Upper lobe of left lung (tissue), 6 donors: ENCODE measurements at regions not wholly inside any gene's neighbourhood (a gene's known extent, or its start where the extent isn't known, plus 50 kb on each side); places are given as distances from the start of the nearest gene placed in this dataset.

Experiments
- ATAC-seq, 2 donors: fragments of 200-7000 bp; cut with Tn5 transposase; one replicate each; pipeline ENCODE4 v1.9.1; 2022; ENCODE audit warnings: mild to moderate bottlenecking in 2 of 2, moderate library complexity in 2 of 2; ENCODE audit not compliant: low FRiP score in 2 of 2
- DNase-seq, 2 donors: peaks; one replicate each; pipeline ENCODE4 v3.0.0-alpha.2; 2019 to 2020
- H3K27ac ChIP-seq, 4 donors: fragments of 200-600 bp; sonication (generic); one replicate each; pipeline ENCODE4 v1.5.1; 2016 to 2019
- H3K27me3 ChIP-seq, 4 donors: fragments of 200-600 bp; sonication (generic); one replicate each; pipeline ENCODE4 v1.5.1; 2017 to 2019
- H3K36me3 ChIP-seq, 4 donors: fragments of 200-600 bp; sonication (generic); one replicate each; pipeline ENCODE4 v1.5.1; 2016 to 2019
- H3K4me1 ChIP-seq, 4 donors: fragments of 200-600 bp; sonication (generic); one replicate each; pipeline ENCODE4 v1.5.1; 2018 to 2019
- H3K4me3 ChIP-seq, 4 donors: fragments of 200-600 bp; sonication (generic); one replicate each; pipeline ENCODE4 v1.5.1; 2017 to 2019; ENCODE audit warnings: mild to moderate bottlenecking in 2 of 4, moderate library complexity in 1 of 4
- H3K9me3 ChIP-seq, 4 donors: fragments of 200-600 bp; sonication (generic); one replicate each; pipeline ENCODE4 v1.5.1; 2018 to 2019
- EP300 ChIP-seq, 4 donors: sonication (generic); formaldehyde crosslinking; IDR thresholded peaks; one replicate each; pipeline ENCODE4 v1.5.1; 2017; ENCODE audit warnings: antibody characterized with exemption in 4 of 4, control low read depth in 2 of 4
- POLR2A ChIP-seq, 4 donors: fragments of 450-650 bp; IDR thresholded peaks; one replicate each; pipeline ENCODE4 v1.5.1; 2016 to 2017; ENCODE audit warnings: antibody characterized with exemption in 4 of 4, mild to moderate bottlenecking in 2 of 4
- POLR2AphosphoS5 ChIP-seq, 2 donors: sonication (generic); formaldehyde crosslinking; IDR thresholded peaks; one replicate each; pipeline ENCODE4 v1.5.1; 2017; ENCODE audit warnings: antibody characterized with exemption in 2 of 2
- WGBS, 2 donors: methylation state at CpG; one replicate each; pipeline ENCODE4 v1.1.5; 2017 to 2018; 5-methylcytosine and 5-hydroxymethylcytosine counted together
- TF ChIP-seq, protein P1 (sequence below), 6 experiments: fragments of 450-650 bp in 4 of 6; fragments of 200-600 bp in 2 of 6; sonication (generic) in 2 of 6; IDR thresholded peaks; one replicate each; pipeline ENCODE4 v1.5.1; 2016 to 2019; ENCODE audit warnings: antibody characterized with exemption in 6 of 6
- donor health status: DM: no; HTN: no; CAD: no; lungs with moderate emphysema.
- donor health status: DM: no; HTN: yes; CAD: no; lungs with severe emphysema.

- 55 to 73% methylated on average over 2 to 3 of the region's 3 CpGs for WGBS, 2 donors
- Histone ChIP-seq H3K4me3 (no peak overlapping the region), H3K27ac (no peak overlapping the region), H3K4me1 (no peaks in the 10 kb centered on the region), H3K36me3 (no peaks in the 10 kb centered on the region), H3K9me3 (no peaks in the 10 kb centered on the region), H3K27me3 (no peaks in the 10 kb centered on the region)
- TF ChIP-seq POLR2A (IDR thresholded peaks at IDR 0.05) (no peak), POLR2AphosphoS5 (IDR thresholded peaks at IDR 0.05) (no peak), EP300 (IDR thresholded peaks at IDR 0.05) (no peak)
- TF ChIP-seq, protein P1, sequence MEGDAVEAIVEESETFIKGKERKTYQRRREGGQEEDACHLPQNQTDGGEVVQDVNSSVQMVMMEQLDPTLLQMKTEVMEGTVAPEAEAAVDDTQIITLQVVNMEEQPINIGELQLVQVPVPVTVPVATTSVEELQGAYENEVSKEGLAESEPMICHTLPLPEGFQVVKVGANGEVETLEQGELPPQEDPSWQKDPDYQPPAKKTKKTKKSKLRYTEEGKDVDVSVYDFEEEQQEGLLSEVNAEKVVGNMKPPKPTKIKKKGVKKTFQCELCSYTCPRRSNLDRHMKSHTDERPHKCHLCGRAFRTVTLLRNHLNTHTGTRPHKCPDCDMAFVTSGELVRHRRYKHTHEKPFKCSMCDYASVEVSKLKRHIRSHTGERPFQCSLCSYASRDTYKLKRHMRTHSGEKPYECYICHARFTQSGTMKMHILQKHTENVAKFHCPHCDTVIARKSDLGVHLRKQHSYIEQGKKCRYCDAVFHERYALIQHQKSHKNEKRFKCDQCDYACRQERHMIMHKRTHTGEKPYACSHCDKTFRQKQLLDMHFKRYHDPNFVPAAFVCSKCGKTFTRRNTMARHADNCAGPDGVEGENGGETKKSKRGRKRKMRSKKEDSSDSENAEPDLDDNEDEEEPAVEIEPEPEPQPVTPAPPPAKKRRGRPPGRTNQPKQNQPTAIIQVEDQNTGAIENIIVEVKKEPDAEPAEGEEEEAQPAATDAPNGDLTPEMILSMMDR (IDR thresholded peaks at IDR 0.05) = no peak
- ATAC-seq = no peak
- no peak for DNase-seq
These were observed 475.4 kb upstream of the RPS6KA3 start for GRCh38 chrX:20742106-20742505.

DNA sequence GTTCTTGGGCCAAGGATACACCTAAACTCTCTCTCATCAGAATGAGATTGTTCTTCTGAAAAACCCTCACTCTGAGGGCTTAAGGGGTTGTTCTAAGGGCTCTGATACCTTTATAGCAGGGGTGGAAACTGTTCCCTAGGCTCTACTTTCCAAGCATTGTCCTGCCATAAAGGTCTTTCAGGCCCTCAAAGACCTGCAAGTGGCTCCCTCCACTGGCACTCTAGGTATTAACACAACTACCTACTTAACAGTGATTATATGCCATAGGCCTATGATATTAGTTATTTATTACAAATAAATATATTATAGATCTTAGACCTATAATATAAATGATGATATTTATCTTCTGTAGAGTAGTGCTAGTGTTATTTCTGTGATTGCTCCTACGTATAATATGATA is 473.7 kb upstream of the RPS6KA3 start:
- Histone ChIP-seq H3K4me1 (no peaks in the 10 kb centered on the region), H3K9me3 (no peaks in the 10 kb centered on the region), H3K27me3 (no peaks in the 10 kb centered on the region), H3K27ac (no peak overlapping the region), H3K4me3 (no peak overlapping the region), H3K36me3 (no peaks in the 10 kb centered on the region)
- no peak for DNase-seq
- WGBS, 2 donors = 78 to 90% methylated on average over 1 of the region's 1 CpG
- TF ChIP-seq, protein P1 (IDR thresholded peaks at IDR 0.05) = no peak
- TF ChIP-seq POLR2AphosphoS5 (IDR thresholded peaks at IDR 0.05) (no peak), POLR2A (IDR thresholded peaks at IDR 0.05) (no peak), EP300 (IDR thresholded peaks at IDR 0.05) (no peak)
- no peak for ATAC-seq

GRCh38 chrX:20739038-20739745 is 472.5 kb upstream of the RPS6KA3 start:
- H3K27ac ChIP-seq = no peak overlapping the region
- no peak for TF ChIP-seq POLR2AphosphoS5 (IDR thresholded peaks at IDR 0.05)
- TF ChIP-seq EP300 (IDR thresholded peaks at IDR 0.05) = no peak
- TF ChIP-seq, protein P1 (IDR thresholded peaks at IDR 0.05) = no peak
- no peak for TF ChIP-seq POLR2A (IDR thresholded peaks at IDR 0.05)
- H3K4me3 ChIP-seq = no peak overlapping the region
- no peaks in the 10 kb centered on the region for H3K9me3 ChIP-seq
- no peaks in the 10 kb centered on the region for H3K27me3 ChIP-seq
- ATAC-seq = no peak
- no peaks in the 10 kb centered on the region for H3K36me3 ChIP-seq
- no peaks in the 10 kb centered on the region for H3K4me1 ChIP-seq
- 72% methylated on average over 3 of the region's 3 CpGs for WGBS, 2 donors
- DNase-seq = no peak

GRCh38 chrX:20729416-20729815 is 462.7 kb upstream of the RPS6KA3 start:
- Histone ChIP-seq H3K4me1 (no peaks in the 10 kb centered on the region), H3K4me3 (no peak overlapping the region), H3K9me3 (no peaks in the 10 kb centered on the region), H3K36me3 (no peaks in the 10 kb centered on the region), H3K27ac (no peak overlapping the region), H3K27me3 (no peaks in the 10 kb centered on the region)
- no peak for ATAC-seq
- 54 to 73% methylated on average over 1 of the region's 1 CpG for WGBS, 2 donors
- no peak for TF ChIP-seq POLR2A (IDR thresholded peaks at IDR 0.05)
- TF ChIP-seq, protein P1 (IDR thresholded peaks at IDR 0.05) = no peak
- TF ChIP-seq POLR2AphosphoS5 (IDR thresholded peaks at IDR 0.05) = no peak
- TF ChIP-seq EP300 (IDR thresholded peaks at IDR 0.05) = no peak
- no peak for DNase-seq

GRCh38 chrX:20727447-20727846 is 460.7 kb upstream of the RPS6KA3 start:
- ATAC-seq (no peak), DNase-seq (no peak)
- Histone ChIP-seq H3K27me3 (no peaks in the 10 kb centered on the region), H3K36me3 (no peaks in the 10 kb centered on the region), H3K4me1 (no peaks in the 10 kb centered on the region), H3K27ac (no peak overlapping the region), H3K4me3 (no peak overlapping the region), H3K9me3 (no peaks in the 10 kb centered on the region)
- TF ChIP-seq POLR2A (IDR thresholded peaks at IDR 0.05) (no peak), EP300 (IDR thresholded peaks at IDR 0.05) (no peak), POLR2AphosphoS5 (IDR thresholded peaks at IDR 0.05) (no peak)
- TF ChIP-seq, protein P1 (IDR thresholded peaks at IDR 0.05) = no peak
- WGBS, 2 donors = 43 to 61% methylated on average over 1 of the region's 1 CpG
